ENCODE measurements at regions not wholly inside any gene's neighbourhood (a gene's known extent, or its start where the extent isn't known, plus 50 kb on each side); places are given as distances from the start of the nearest gene placed in this dataset.

- peak; percentile 81 for DNase-seq
These were observed 355.1 kb upstream of the TUSC1 start for GRCh38 chr9:26033336-26033735.

- DNase-seq, result no peak
These were observed 348.3 kb upstream of the TUSC1 start for GRCh38 chr9:26026423-26027100.

DNA sequence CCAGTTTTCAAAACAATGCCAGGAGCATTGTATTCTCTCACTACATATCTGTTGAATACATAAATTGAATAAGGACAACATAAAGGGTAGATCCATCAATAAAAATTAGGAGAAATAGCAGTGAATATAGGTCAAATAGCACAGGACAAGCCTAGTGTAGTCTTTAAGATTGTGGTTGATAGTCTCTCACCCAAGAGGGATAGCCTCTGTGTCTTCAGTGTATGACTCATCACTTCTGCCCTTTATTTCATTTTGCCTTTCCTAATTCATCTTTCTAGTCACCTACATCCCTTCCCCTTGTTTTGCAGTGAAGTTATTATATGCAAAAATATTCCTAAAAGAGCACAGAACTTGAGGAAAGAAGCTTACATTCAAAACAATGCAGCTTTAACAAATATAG, 335.0 kb upstream of the TUSC1 start:
- DNase-seq, result peak; percentile 8

DNA sequence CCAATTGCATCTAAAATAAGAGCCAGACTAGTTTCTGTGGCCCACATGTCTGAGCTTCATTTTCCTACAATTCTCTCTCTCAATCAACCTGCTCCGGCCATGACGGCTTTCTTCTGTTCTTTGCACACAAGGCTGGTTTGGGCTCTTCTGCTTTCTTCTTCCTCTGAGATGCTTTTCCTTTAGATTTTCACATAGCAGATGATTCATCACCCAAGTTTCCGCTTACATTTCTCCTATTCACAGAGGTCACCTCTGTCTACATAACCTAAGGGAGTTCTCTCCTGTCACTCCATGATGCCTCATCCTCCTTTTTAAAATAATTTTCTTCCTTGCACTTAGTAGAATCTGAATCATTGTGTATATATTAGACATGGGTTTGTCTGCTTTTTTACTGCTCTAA, 334.6 kb upstream of the TUSC1 start:
- peak; percentile 51 for DNase-seq

GRCh38 chr9:25994605-25995004, 316.4 kb upstream of the TUSC1 start:
- DNase-seq, result no peak

DNA sequence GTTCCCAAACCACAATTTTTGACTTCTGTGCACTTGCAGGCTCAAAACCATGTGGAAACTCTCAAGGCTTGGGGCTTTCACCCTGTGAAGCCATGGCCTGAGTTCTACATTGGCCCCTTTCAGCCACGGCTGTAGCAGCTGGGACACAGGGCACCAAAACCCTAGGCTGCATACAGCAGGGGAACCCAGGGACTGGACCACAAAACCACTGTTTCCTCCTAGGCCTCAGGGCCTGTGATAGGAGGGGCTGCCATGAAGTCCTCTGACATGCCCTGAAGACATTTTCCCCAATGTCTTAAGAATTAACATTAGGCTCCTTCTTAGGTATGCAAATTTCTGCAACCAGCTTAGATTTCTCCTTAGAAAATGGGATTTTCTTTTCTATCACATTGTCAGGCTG, 312.1 kb upstream of the TUSC1 start:
- no peak for DNase-seq

DNA sequence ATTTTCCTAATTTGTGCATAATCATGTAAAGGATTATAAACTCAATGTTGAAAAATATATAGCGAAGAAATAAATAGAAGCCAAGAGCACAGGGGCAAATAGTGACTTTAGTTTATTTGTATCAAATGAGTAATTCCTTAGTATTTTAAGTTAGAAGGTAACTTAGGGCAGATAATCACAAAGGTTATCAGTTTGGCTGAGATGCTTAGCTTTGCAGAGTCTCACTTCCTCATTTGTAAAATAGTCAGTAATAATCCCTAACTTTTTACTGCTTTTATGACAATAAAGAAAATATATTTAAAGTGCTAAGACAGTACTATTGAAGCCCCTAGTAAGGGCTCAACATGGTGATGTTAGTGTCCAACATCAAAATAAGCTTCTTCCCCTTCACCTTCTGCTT, 297.4 kb upstream of the TUSC1 start:
- no peak for DNase-seq

- peak; percentile 82 for DNase-seq
These were observed 286.0 kb upstream of the TUSC1 start for GRCh38 chr9:25964239-25964638.

- DNase-seq, result peak; percentile 80
These were observed 281.9 kb upstream of the TUSC1 start for GRCh38 chr9:25960178-25960577.

- no peak for DNase-seq
These were observed 276.0 kb upstream of the TUSC1 start for GRCh38 chr9:25954209-25954608.

GRCh38 chr9:25948182-25948581, 269.9 kb upstream of the TUSC1 start:
- DNase-seq, result no peak

DNA sequence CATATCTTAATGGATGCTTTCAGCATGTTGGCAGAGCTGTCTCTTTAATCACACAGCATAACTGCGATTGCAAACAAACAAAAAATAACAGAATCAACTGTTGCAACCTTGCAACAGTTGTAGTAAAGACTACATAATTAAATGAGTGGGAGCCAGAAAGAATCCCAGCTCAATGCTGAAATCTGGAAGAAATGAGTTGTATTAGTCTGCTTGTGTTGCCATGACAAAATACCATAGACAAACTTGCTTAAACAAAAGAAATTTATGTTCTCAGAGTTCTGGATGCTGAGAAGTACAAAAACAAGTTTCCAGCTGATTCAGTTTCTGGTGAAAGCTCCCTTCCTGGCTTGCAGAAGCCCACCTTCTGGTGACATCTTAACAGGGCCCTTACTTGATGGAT, 260.9 kb upstream of the TUSC1 start:
- no peak for DNase-seq

GRCh38 chr9:25936031-25936430, 257.8 kb upstream of the TUSC1 start:
- DNase-seq, result peak; percentile 65

DNA sequence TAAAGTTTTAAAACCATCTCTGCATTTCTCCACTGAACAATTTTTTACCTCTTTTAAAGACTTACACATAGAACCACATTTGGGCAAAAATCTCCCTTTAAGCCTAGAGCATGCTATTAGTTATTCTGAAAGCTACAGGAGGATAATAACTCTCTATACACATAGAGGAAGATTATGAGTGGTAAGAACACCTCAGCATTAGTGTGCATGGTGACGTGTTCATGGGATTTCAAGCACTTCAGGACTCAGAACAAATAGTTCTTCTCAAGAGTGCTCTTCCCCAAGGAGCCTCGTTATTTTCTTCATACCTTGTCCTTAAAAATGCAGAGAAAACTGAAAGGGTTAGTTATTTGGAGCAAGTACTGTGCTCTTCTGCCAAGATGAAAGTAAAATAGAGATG, 256.9 kb upstream of the TUSC1 start:
- no peak for DNase-seq

GRCh38 chr9:25918761-25919160, 240.5 kb upstream of the TUSC1 start:
- peak; percentile 44 for DNase-seq

DNA sequence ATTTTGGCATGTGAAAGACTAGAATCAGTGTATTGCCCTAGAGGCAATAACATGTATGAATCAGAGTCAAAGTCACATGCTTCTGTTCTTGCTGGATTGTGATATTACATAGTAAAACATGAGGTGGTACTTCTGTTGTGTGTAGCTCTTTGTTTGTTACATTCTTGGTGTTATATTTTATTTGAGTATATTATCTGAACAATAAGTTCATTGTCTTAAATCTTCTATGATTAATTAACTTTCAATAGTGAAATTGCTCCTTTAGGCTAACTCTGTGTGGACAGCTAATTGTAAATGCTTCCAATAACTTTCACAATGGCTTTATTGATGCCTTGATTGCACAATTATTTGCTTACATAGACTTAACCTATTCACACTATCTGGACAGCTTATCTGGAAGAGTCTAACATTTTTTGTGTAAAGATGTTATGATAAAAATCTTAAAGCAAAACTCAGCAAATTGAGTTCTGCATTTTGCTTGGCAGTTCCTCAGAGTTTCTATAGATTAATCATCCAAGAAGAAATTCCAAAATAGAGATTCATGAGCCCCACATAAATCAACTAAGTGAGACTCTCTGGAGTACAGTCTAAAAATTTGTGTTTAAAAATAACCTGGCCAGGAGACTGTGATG, 239.6 kb upstream of the TUSC1 start:
- peak; percentile 79 for DNase-seq

GRCh38 chr9:25913806-25914205, 235.6 kb upstream of the TUSC1 start:
- no peak for DNase-seq

DNA sequence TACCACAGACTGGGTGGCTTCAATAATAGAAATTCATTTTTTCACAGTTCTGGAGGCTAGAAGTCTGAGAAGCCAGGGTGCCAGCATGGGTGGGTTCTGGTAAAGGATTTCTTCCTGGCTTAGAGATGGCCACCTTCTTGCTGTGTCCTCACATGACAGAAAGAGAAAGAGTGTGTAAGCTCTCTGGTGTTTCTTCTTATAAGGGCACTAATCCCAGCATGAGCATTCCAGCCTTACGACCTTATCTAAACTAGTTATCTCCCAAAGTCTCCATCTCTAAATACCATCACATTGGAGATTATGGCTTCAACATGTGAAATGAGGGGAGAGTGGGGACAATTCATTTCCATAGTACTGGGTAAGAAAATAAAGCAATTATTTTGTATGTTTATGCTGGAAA, 226.5 kb upstream of the TUSC1 start:
- no peak for DNase-seq

DNA sequence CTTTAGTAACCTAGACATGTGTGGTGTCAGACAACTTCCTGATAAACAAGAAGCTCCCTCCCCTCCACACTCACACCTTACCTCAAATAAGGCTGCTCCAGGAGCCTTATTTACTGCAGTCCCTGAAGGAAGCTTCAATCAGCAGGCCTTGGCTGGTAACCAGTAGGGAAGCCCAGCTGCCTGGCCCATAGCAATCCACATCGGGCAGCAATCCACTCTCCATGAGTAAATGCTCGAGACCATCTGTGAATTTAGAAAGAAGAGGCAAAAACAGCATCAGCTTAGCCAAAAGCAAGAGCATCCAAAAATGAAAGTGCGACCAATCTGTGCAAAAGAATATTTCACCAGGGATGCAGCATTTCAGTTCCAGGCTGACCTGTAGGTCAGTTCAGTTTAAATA, 213.3 kb upstream of the TUSC1 start:
- no peak for DNase-seq

DNA sequence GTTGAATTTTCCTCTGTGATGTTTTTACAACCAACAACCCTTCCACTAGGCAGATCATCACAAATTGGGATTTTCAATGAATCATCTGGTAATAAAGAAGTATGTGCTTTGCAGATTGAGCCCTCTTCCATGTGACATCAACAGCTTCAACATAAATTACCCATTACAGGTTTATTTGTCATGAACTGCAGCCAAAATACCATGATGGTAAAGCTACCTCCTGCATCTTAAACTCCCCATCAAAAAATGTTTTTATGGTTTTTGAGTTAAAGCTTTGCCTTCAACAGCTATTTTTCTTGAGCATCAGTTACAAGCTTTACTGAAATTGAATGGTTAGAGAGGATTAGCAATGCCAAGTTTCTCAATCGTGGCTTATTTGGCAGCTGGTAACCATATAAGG, 211.4 kb upstream of the TUSC1 start:
- DNase-seq, result peak; percentile 88

- DNase-seq, result no peak
These were observed 198.0 kb upstream of the TUSC1 start for GRCh38 chr9:25876248-25876647.

DNA sequence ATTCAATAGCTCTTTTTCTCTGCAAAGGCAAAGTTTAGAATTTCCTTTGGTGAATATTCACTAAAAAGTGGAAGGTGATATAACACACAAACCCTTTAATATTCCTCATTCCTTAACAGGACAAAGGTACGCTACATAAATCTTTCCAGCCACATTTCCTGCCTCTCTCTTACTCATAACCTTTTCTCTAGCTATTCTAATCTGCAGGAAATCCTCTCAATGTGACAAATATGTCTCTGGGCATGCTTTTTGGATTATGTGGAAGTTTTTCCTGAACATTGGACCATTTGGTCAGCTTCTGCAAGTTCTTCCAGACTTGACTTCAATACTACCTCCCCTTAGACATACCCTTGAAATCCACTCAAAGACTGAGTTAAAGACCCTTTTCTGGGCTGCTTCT, 186.3 kb upstream of the TUSC1 start:
- peak; percentile 51 for DNase-seq

GRCh38 chr9:25861421-25861820, 183.2 kb upstream of the TUSC1 start:
- peak; percentile 17 for DNase-seq

GRCh38 chr9:25857147-25857546, 178.9 kb upstream of the TUSC1 start:
- DNase-seq, result peak; percentile 75

GRCh38 chr9:25850803-25851202, 172.6 kb upstream of the TUSC1 start:
- DNase-seq, result no peak

Measured in fibroblast of skin of right quadriceps (primary cell).